SK-N-SH treated with all-trans-retinoic acid at 6 μM for 48 hours (cell line): ENCODE measurements at regions not wholly inside any gene's neighbourhood (a gene's known extent, or its start where the extent isn't known, plus 50 kb on each side); places are given as distances from the start of the nearest gene placed in this dataset.

Experiments
- ATAC-seq: fragments of 200-7000 bp; cut with Tn5 transposase; 3 replicates; pipeline ENCODE4 v1.9.1; 2020; ENCODE audit warnings: mild to moderate bottlenecking, moderate library complexity
- ARNTL ChIP-seq: fragments of 450-650 bp; formaldehyde crosslinking; IDR thresholded peaks from 2 replicates; pipeline ENCODE4 v1.5.0; 2020; ENCODE audit warnings: low read depth, mild to moderate bottlenecking, moderate library complexity, borderline replicate concordance
- BACH2 ChIP-seq: fragments of 250-450 bp; sonication (Bioruptor Pico); IDR thresholded peaks from 2 replicates; pipeline ENCODE4 v1.9.0; 2021; ENCODE audit warnings: mild to moderate bottlenecking, borderline replicate concordance
- CREB5 ChIP-seq: fragments of 250-450 bp; sonication (Bioruptor Pico); IDR thresholded peaks from 2 replicates; pipeline ENCODE4 v1.5.1; 2020; ENCODE audit warnings: low read depth, mild to moderate bottlenecking, moderate library complexity
- CSDC2 ChIP-seq: fragments of 250-450 bp; sonication (Bioruptor Pico); IDR thresholded peaks from 2 replicates; pipeline ENCODE4 v1.5.0; 2020; ENCODE audit warnings: mild to moderate bottlenecking, moderate library complexity
- CSRNP3 ChIP-seq: fragments of 250-450 bp; sonication (Bioruptor Pico); IDR thresholded peaks from 2 replicates; pipeline ENCODE4 v1.5.1; 2021; ENCODE audit warnings: mild to moderate bottlenecking, moderate library complexity
- ESRRG ChIP-seq: fragments of 250-450 bp; sonication (Bioruptor Pico); IDR thresholded peaks from 2 replicates; pipeline ENCODE4 v1.6.1; 2021; ENCODE audit warnings: mild to moderate bottlenecking
- GLIS3 ChIP-seq: fragments of 250-450 bp; sonication (Bioruptor Pico); IDR thresholded peaks from 2 replicates; pipeline ENCODE4 v1.5.0; 2020; ENCODE audit warnings: mild to moderate bottlenecking, moderate library complexity
- ISL1 ChIP-seq: fragments of 250-450 bp; sonication (Bioruptor Pico); IDR thresholded peaks from 2 replicates; pipeline ENCODE4 v2.1.2; 2022; ENCODE audit warnings: mild to moderate bottlenecking, moderate library complexity
- OSR1 ChIP-seq: fragments of 250-450 bp; sonication (Bioruptor Pico); IDR thresholded peaks from 2 replicates; pipeline ENCODE4 v1.8.0; 2022; ENCODE audit warnings: moderate library complexity, mild to moderate bottlenecking, inconsistent platforms
- PPARA ChIP-seq: fragments of 250-450 bp; sonication (Bioruptor Pico); IDR thresholded peaks from 2 replicates; pipeline ENCODE4 v1.5.0; 2020; ENCODE audit warnings: mild to moderate bottlenecking, borderline replicate concordance
- RARB ChIP-seq: fragments of 250-450 bp; sonication (Bioruptor Pico); IDR thresholded peaks from 2 replicates; pipeline ENCODE4 v1.8.0; 2021; ENCODE audit warnings: mild to moderate bottlenecking, moderate library complexity
- SNAI2 ChIP-seq: fragments of 250-450 bp; sonication (Bioruptor Pico); IDR thresholded peaks from 2 replicates; pipeline ENCODE4 v1.5.0; 2020; ENCODE audit warnings: mild to moderate bottlenecking, moderate library complexity
- TCF4 ChIP-seq: fragments of 250-450 bp; sonication (Bioruptor Pico); IDR thresholded peaks from 2 replicates; pipeline ENCODE4 v1.8.0; 2021; ENCODE audit warnings: mild to moderate bottlenecking, moderate library complexity, borderline replicate concordance
- TOX ChIP-seq: fragments of 250-450 bp; sonication (Bioruptor Pico); IDR thresholded peaks from 2 replicates; pipeline ENCODE4 v1.8.0; 2021; ENCODE audit warnings: mild to moderate bottlenecking, moderate library complexity, borderline replicate concordance
- ZC3H10 ChIP-seq: fragments of 250-450 bp; sonication (Bioruptor Pico); IDR thresholded peaks from 2 replicates; pipeline ENCODE4 v1.5.1; 2021; ENCODE audit warnings: mild to moderate bottlenecking, moderate library complexity
- ZFP3 ChIP-seq: fragments of 250-450 bp; sonication (Bioruptor Pico); IDR thresholded peaks from 2 replicates; pipeline ENCODE4 v1.5.0; 2020; ENCODE audit warnings: mild to moderate bottlenecking, moderate library complexity
- ZFP30 ChIP-seq: fragments of 450-650 bp; formaldehyde crosslinking; IDR thresholded peaks from 2 replicates; pipeline ENCODE4 v1.5.0; 2022; ENCODE audit warnings: mild to moderate bottlenecking, moderate library complexity
- ZNF565 ChIP-seq: fragments of 450-650 bp; formaldehyde crosslinking; conservative IDR thresholded peaks from 2 replicates; pipeline ENCODE4 v1.5.0; 2020; ENCODE audit warnings: low read depth, mild to moderate bottlenecking, moderate library complexity
- ZNF70 ChIP-seq: fragments of 450-650 bp; formaldehyde crosslinking; IDR thresholded peaks from 2 replicates; pipeline ENCODE4 v1.5.0; 2020; ENCODE audit warnings: mild to moderate bottlenecking, moderate library complexity
- TF ChIP-seq, protein P1 (sequence below): fragments of 250-450 bp; sonication (Bioruptor Pico); IDR thresholded peaks from 2 replicates; pipeline ENCODE4 v1.8.0; 2020; ENCODE audit warnings: mild to moderate bottlenecking, moderate library complexity, borderline replicate concordance
- TF ChIP-seq, protein P2 (sequence below): fragments of 250-450 bp; sonication (Bioruptor Pico); IDR thresholded peaks from 2 replicates; pipeline ENCODE4 v1.5.0; 2020; ENCODE audit warnings: mild to moderate bottlenecking, moderate library complexity
- TF ChIP-seq, protein P3 (sequence below): fragments of 250-450 bp; sonication (Bioruptor Pico); IDR thresholded peaks from 2 replicates; pipeline ENCODE4 v1.8.0; 2021; ENCODE audit warnings: low read depth, mild to moderate bottlenecking, moderate library complexity, borderline replicate concordance

DNA sequence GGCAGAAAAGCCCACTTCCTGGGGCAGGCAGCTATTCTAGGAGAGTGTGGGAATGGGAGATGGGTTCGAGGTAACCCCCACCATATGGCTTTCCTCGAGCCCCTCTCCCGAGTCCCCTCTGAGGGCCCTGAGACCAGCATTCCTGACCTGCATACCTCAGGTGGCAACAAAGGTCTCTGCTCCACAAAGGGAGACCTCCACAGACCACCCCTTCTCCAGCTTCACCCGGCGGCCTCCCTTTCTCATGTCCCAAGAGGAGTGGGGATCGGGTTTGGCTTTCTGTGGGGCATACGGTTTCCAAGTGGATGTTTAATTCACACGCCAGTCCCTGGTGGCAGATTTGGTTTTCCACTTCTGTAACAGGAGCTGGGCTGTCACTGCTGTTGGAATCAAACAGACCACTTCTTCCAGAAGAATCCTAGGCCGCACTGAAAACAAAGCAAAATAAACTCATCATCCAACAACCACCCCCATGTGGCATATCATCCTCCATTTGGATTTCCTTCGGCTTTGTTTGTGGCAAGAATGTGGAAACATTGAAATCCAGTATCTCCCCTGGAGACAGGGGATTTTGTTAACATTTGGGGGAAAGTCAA lies 83.2 kb downstream of the DLL1 start:
- no peak for TF ChIP-seq ZNF565
- TF ChIP-seq ZNF70 (CRISPR knock-in tag), result no peak
- TF ChIP-seq TCF4 (CRISPR knock-in tag), result no peak
- TF ChIP-seq, protein P1, sequence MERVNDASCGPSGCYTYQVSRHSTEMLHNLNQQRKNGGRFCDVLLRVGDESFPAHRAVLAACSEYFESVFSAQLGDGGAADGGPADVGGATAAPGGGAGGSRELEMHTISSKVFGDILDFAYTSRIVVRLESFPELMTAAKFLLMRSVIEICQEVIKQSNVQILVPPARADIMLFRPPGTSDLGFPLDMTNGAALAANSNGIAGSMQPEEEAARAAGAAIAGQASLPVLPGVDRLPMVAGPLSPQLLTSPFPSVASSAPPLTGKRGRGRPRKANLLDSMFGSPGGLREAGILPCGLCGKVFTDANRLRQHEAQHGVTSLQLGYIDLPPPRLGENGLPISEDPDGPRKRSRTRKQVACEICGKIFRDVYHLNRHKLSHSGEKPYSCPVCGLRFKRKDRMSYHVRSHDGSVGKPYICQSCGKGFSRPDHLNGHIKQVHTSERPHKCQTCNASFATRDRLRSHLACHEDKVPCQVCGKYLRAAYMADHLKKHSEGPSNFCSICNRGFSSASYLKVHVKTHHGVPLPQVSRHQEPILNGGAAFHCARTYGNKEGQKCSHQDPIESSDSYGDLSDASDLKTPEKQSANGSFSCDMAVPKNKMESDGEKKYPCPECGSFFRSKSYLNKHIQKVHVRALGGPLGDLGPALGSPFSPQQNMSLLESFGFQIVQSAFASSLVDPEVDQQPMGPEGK (CRISPR knock-in tag), result no peak
- no peak for TF ChIP-seq ESRRG (CRISPR knock-in tag)
- TF ChIP-seq OSR1, result no peak
- TF ChIP-seq ZFP3 (CRISPR knock-in tag), result no peak
- TF ChIP-seq, protein P2, sequence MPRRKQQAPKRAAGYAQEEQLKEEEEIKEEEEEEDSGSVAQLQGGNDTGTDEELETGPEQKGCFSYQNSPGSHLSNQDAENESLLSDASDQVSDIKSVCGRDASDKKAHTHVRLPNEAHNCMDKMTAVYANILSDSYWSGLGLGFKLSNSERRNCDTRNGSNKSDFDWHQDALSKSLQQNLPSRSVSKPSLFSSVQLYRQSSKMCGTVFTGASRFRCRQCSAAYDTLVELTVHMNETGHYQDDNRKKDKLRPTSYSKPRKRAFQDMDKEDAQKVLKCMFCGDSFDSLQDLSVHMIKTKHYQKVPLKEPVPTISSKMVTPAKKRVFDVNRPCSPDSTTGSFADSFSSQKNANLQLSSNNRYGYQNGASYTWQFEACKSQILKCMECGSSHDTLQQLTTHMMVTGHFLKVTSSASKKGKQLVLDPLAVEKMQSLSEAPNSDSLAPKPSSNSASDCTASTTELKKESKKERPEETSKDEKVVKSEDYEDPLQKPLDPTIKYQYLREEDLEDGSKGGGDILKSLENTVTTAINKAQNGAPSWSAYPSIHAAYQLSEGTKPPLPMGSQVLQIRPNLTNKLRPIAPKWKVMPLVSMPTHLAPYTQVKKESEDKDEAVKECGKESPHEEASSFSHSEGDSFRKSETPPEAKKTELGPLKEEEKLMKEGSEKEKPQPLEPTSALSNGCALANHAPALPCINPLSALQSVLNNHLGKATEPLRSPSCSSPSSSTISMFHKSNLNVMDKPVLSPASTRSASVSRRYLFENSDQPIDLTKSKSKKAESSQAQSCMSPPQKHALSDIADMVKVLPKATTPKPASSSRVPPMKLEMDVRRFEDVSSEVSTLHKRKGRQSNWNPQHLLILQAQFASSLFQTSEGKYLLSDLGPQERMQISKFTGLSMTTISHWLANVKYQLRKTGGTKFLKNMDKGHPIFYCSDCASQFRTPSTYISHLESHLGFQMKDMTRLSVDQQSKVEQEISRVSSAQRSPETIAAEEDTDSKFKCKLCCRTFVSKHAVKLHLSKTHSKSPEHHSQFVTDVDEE, result no peak
- TF ChIP-seq SNAI2 (CRISPR knock-in tag), result no peak
- no peak for TF ChIP-seq TOX
- no peak for TF ChIP-seq PPARA (CRISPR knock-in tag)
- no peak for TF ChIP-seq CREB5 (CRISPR knock-in tag)
- TF ChIP-seq, protein P3, sequence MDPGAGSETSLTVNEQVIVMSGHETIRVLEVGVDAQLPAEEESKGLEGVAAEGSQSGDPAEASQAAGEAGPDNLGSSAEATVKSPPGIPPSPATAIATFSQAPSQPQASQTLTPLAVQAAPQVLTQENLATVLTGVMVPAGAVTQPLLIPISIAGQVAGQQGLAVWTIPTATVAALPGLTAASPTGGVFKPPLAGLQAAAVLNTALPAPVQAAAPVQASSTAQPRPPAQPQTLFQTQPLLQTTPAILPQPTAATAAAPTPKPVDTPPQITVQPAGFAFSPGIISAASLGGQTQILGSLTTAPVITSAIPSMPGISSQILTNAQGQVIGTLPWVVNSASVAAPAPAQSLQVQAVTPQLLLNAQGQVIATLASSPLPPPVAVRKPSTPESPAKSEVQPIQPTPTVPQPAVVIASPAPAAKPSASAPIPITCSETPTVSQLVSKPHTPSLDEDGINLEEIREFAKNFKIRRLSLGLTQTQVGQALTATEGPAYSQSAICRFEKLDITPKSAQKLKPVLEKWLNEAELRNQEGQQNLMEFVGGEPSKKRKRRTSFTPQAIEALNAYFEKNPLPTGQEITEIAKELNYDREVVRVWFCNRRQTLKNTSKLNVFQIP (CRISPR knock-in tag), result no peak
- ATAC-seq, result no peak

DNA sequence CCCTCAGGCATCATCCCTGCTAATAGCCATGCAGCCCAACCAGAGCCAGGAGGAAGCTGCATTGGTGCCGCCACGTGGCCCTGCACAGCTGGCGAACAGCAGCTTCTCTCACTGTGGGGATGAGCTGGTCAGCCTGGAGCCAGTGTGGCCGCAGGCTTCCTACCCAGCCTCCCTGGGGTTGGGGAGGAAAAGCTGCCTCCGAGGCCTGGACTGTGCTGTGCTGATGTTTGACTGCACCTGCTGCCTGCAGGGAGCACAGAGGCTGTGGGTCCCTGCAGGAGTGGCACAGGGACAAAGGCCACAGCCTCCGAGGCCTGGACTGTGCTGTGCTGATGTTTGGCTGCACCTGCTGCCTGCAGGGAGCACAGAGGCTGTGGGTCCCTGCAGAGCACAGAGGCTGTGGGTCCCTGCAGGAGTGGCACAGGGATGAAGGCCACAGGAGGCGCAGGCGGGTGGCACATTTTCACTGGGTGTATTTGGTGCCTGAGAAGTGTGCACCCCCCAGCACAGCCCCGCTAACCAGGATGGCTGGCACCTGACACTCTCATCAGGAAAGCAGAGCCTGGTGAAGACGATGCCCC lies 83.9 kb downstream of the DLL1 start:
- TF ChIP-seq ZC3H10, result no peak
- no peak for TF ChIP-seq RARB (CRISPR knock-in tag)
- no peak for TF ChIP-seq OSR1
- no peak for TF ChIP-seq ISL1 (CRISPR knock-in tag)
- TF ChIP-seq CSRNP3 (CRISPR knock-in tag), result no peak
- TF ChIP-seq, protein P2, result no peak
- TF ChIP-seq ESRRG (CRISPR knock-in tag), result no peak
- TF ChIP-seq ARNTL, result no peak
- no peak for TF ChIP-seq SNAI2 (CRISPR knock-in tag)
- TF ChIP-seq TOX, result no peak
- TF ChIP-seq, protein P3 (CRISPR knock-in tag), result no peak
- TF ChIP-seq CSDC2 (CRISPR knock-in tag), result no peak
- no peak for TF ChIP-seq PPARA (CRISPR knock-in tag)
- no peak for TF ChIP-seq ZFP3 (CRISPR knock-in tag)
- TF ChIP-seq BACH2 (CRISPR knock-in tag), result no peak
- TF ChIP-seq TCF4 (CRISPR knock-in tag), result no peak
- TF ChIP-seq ZNF565, result no peak
- no peak for TF ChIP-seq ZNF70 (CRISPR knock-in tag)
- no peak for TF ChIP-seq ZFP30 (CRISPR knock-in tag)
- no peak for TF ChIP-seq GLIS3 (CRISPR knock-in tag)
- no peak for ATAC-seq
